SK-N-SH (cell line): ENCODE measurements at regions not wholly inside any gene's neighbourhood (a gene's known extent, or its start where the extent isn't known, plus 50 kb on each side); places are given as distances from the start of the nearest gene placed in this dataset.

Source experiments
- CHD2 ChIP-seq: fragments of 150-350 bp; IDR thresholded peaks from 2 replicates; pipeline ENCODE4 v1.6.1; 2018; ENCODE audit warnings: low read length; ENCODE audit not compliant: partially characterized antibody
- EZH2phosphoT487 ChIP-seq: fragments of 200-600 bp; sonication (generic); IDR thresholded peaks from 2 replicates; pipeline ENCODE4 v1.6.1; 2017; ENCODE audit warnings: low read depth, mixed run types, mild to moderate bottlenecking, antibody characterized with exemption, moderate library complexity, borderline replicate concordance
- GATA2 ChIP-seq: sonication (generic); formaldehyde crosslinking; IDR thresholded peaks from 2 replicates; pipeline ENCODE4 v1.5.0; 2020; ENCODE audit warnings: mild to moderate bottlenecking, missing genetic modification reagents
- MEF2A ChIP-seq: IDR thresholded peaks from 2 replicates; pipeline ENCODE4 v1.4.0; 2012; ENCODE audit warnings: low read depth, borderline replicate concordance
- POLR2AphosphoS5 ChIP-seq: IDR thresholded peaks from 2 replicates; pipeline ENCODE4 v1.6.1; 2012; ENCODE audit warnings: low read depth, low read length
- RAD21 ChIP-seq: IDR thresholded peaks from 2 replicates; pipeline ENCODE4 v1.6.1; 2012; ENCODE audit warnings: mild to moderate bottlenecking, low read length
- SIN3A ChIP-seq: IDR thresholded peaks from 2 replicates; pipeline ENCODE4 v1.6.1; 2012; ENCODE audit warnings: low read depth, mild to moderate bottlenecking, low read length, moderate library complexity, borderline replicate concordance
- SMC3 ChIP-seq: IDR thresholded peaks from 2 replicates; pipeline ENCODE4 v1.6.1; 2012; ENCODE audit warnings: low read depth, low read length, improper control_type of control experiment
- TAF1 ChIP-seq: IDR thresholded peaks from 2 replicates; pipeline ENCODE4 v1.6.1; 2012; ENCODE audit warnings: low read depth, mild to moderate bottlenecking, low read length, moderate library complexity, borderline replicate concordance
- TCF12 ChIP-seq: IDR thresholded peaks from 2 replicates; pipeline ENCODE4 v1.4.0; 2012
- TF ChIP-seq, protein P1 (sequence below): fragments of 200-600 bp; sonication (generic); IDR thresholded peaks from 2 replicates; pipeline ENCODE4 v1.6.1; 2017; ENCODE audit warnings: antibody characterized with exemption, mild to moderate bottlenecking, moderate library complexity
- TF ChIP-seq, protein P2 (sequence below): IDR thresholded peaks from 2 replicates; pipeline ENCODE4 v1.6.1; 2012; ENCODE audit warnings: mild to moderate bottlenecking, low read depth, low read length, moderate library complexity
- TF ChIP-seq, protein P3 (sequence below): IDR thresholded peaks from 2 replicates; pipeline ENCODE4 v1.4.0; 2012; ENCODE audit warnings: low read depth
- TF ChIP-seq, protein P4 (sequence below): fragments of 150-350 bp; IDR thresholded peaks from 2 replicates; pipeline ENCODE4 v1.6.1; 2017; ENCODE audit warnings: antibody characterized with exemption, low read length, low read depth, borderline replicate concordance

DNA sequence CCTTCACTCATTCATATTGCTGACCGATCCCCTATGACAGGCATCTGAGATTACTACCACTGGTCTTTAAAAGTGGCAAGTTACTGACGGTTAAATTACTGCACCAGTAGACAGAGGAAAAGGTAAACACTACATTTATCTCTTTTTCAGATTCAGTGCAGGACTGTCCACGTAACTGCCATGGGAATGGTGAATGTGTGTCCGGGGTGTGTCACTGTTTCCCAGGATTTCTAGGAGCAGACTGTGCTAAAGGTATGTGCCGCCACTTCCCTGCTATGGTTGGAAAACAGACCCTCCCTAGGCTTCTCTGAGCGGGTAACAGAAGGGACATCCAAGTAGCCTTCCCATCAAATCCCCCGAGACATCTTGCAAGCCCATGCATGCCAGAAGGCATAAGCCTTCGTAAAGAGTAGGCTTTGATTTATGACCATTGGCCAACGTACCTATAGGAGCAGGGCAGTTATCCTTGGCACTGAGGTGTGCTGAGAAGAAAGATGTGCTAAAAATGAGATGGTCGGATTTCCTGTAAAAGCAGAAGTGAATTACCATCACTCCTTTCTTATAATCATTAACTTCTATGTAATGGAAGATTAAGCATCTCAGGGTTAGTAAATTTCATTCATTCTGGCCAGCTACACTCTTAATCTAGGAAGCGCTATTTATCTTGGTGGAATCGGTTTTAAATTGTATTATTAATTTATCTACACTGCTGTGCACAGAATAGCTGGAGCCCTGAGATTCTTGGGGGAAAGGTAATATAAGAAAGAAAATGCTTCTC is 193.4 kb upstream of the WWC1 start:
- no peak for TF ChIP-seq POLR2AphosphoS5
- TF ChIP-seq, protein P1, sequence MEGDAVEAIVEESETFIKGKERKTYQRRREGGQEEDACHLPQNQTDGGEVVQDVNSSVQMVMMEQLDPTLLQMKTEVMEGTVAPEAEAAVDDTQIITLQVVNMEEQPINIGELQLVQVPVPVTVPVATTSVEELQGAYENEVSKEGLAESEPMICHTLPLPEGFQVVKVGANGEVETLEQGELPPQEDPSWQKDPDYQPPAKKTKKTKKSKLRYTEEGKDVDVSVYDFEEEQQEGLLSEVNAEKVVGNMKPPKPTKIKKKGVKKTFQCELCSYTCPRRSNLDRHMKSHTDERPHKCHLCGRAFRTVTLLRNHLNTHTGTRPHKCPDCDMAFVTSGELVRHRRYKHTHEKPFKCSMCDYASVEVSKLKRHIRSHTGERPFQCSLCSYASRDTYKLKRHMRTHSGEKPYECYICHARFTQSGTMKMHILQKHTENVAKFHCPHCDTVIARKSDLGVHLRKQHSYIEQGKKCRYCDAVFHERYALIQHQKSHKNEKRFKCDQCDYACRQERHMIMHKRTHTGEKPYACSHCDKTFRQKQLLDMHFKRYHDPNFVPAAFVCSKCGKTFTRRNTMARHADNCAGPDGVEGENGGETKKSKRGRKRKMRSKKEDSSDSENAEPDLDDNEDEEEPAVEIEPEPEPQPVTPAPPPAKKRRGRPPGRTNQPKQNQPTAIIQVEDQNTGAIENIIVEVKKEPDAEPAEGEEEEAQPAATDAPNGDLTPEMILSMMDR = no peak
- TF ChIP-seq, protein P2, sequence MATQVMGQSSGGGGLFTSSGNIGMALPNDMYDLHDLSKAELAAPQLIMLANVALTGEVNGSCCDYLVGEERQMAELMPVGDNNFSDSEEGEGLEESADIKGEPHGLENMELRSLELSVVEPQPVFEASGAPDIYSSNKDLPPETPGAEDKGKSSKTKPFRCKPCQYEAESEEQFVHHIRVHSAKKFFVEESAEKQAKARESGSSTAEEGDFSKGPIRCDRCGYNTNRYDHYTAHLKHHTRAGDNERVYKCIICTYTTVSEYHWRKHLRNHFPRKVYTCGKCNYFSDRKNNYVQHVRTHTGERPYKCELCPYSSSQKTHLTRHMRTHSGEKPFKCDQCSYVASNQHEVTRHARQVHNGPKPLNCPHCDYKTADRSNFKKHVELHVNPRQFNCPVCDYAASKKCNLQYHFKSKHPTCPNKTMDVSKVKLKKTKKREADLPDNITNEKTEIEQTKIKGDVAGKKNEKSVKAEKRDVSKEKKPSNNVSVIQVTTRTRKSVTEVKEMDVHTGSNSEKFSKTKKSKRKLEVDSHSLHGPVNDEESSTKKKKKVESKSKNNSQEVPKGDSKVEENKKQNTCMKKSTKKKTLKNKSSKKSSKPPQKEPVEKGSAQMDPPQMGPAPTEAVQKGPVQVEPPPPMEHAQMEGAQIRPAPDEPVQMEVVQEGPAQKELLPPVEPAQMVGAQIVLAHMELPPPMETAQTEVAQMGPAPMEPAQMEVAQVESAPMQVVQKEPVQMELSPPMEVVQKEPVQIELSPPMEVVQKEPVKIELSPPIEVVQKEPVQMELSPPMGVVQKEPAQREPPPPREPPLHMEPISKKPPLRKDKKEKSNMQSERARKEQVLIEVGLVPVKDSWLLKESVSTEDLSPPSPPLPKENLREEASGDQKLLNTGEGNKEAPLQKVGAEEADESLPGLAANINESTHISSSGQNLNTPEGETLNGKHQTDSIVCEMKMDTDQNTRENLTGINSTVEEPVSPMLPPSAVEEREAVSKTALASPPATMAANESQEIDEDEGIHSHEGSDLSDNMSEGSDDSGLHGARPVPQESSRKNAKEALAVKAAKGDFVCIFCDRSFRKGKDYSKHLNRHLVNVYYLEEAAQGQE = no peak
- TF ChIP-seq RAD21 = no peak
- TF ChIP-seq SIN3A = no peak
- TF ChIP-seq SMC3 = no peak
- TF ChIP-seq TAF1 = no peak
- no peak for TF ChIP-seq TCF12
- TF ChIP-seq GATA2 = no peak
- TF ChIP-seq CHD2 = no peak
- TF ChIP-seq, protein P3, sequence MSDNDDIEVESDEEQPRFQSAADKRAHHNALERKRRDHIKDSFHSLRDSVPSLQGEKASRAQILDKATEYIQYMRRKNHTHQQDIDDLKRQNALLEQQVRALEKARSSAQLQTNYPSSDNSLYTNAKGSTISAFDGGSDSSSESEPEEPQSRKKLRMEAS = no peak
- no peak for TF ChIP-seq EZH2phosphoT487
- TF ChIP-seq, protein P4, sequence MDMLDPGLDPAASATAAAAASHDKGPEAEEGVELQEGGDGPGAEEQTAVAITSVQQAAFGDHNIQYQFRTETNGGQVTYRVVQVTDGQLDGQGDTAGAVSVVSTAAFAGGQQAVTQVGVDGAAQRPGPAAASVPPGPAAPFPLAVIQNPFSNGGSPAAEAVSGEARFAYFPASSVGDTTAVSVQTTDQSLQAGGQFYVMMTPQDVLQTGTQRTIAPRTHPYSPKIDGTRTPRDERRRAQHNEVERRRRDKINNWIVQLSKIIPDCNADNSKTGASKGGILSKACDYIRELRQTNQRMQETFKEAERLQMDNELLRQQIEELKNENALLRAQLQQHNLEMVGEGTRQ = no peak
- no peak for TF ChIP-seq MEF2A
